ENCODE measurements at regions not wholly inside any gene's neighbourhood (a gene's known extent, or its start where the extent isn't known, plus 50 kb on each side); places are given as distances from the start of the nearest gene placed in this dataset.

GRCh38 chr6:118750143-118750542, 98.8 kb upstream of the CEP85L start:
- TF ChIP-seq CTCF (IDR thresholded peaks at IDR 0.05; ENCODE audit: control extremely low read depth in 1 of 3, insufficient read depth in 1 of 3, low read depth in 1 of 3, low read length in 3 of 3) (no peak), KDM5A (IDR thresholded peaks at IDR 0.05; ENCODE audit: low read length) (no peak), HDAC6 (IDR thresholded peaks at IDR 0.05; ENCODE audit: low read depth, low read length) (no peak)

Data from H1 (cell line).